ENCODE measurements at regions not wholly inside any gene's neighbourhood (a gene's known extent, or its start where the extent isn't known, plus 50 kb on each side); places are given as distances from the start of the nearest gene placed in this dataset.

- no peak for TF ChIP-seq CTCF (conservative IDR thresholded peaks at IDR 0.05; ENCODE audit: low read depth, low read length)
- TF ChIP-seq EZH2 (IDR thresholded peaks at IDR 0.05; ENCODE audit: low read length, unreplicated experiment): no peak
- TF ChIP-seq EZH2phosphoT487 (IDR thresholded peaks at IDR 0.05; ENCODE audit: borderline replicate concordance, low read length): no peak
These were observed 82.9 kb downstream of the NCOR2 start for GRCh38 chr12:124484526-124484953.

Measured in PC-3 (cell line).